ENCODE measurements at regions not wholly inside any gene's neighbourhood (a gene's known extent, or its start where the extent isn't known, plus 50 kb on each side); places are given as distances from the start of the nearest gene placed in this dataset.

DNA sequence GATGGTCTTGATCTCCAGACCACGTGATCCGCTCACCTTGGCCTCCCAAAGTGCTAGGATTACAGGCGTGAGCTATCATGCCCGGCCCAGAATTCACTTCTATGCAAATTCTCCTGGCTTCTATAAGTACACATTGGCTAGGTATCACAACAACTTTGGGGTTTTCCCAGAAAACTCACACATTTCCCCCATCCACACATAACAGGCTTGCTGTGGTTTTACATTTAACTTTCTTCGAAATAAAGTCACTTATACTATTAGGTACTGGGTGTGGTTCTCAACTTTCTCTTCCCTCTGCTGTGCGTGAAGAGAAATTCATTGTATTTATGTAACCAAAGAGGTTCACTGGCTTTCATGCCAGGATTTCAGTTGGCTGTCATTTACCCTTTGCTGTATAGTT, 439.4 kb upstream of the CWC22 start:
- DNase-seq = no peak
- H3K9me3 ChIP-seq (ENCODE audit: control insufficient read depth, low read depth, low read length) = no peaks in the 10 kb centered on the region
- no peaks in the 10 kb centered on the region for H3K4me1 ChIP-seq (ENCODE audit: control insufficient read depth, insufficient read depth, low read length)
- no peak overlapping the region for H3K4me3 ChIP-seq (ENCODE audit: low read length)
- no peaks in the 10 kb centered on the region for H3K27me3 ChIP-seq (ENCODE audit: control insufficient read depth, insufficient read depth, low read length)
- 100% methylated on average over 2 of the region's 6 CpGs for WGBS (ENCODE audit: insufficient coverage, low lambda C conversion rate)
- no peak overlapping the region for H3K27ac ChIP-seq (ENCODE audit: low read length)
- no peaks in the 10 kb centered on the region for H3K36me3 ChIP-seq (ENCODE audit: control insufficient read depth, insufficient read depth, low read length)

DNA sequence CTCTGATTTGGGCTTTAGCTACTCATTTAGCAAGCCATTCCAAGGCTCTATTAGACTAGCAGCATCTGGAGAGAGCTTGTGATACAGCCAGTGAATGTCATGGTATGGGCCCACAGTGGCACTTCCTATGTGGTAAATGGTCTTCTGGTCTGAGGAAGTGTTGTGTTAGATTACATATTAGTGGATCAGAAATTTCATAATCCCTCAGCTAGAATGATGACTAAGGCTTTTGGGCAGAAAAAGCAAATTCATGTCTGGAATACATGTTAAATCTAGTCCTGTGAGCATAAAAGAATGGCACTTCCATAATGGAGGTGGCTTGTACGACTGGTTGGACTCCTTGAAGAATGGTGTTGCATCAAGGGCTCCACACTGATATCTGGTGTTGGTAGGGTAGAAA, 436.8 kb upstream of the CWC22 start:
- no peak for DNase-seq
- H3K36me3 ChIP-seq (ENCODE audit: control insufficient read depth, insufficient read depth, low read length) = no peaks in the 10 kb centered on the region
- H3K4me3 ChIP-seq (ENCODE audit: low read length) = no peak overlapping the region
- H3K4me1 ChIP-seq (ENCODE audit: control insufficient read depth, insufficient read depth, low read length) = no peaks in the 10 kb centered on the region
- no CpG with 5 or more reads among the region's 1 CpG for WGBS (ENCODE audit: insufficient coverage, low lambda C conversion rate)
- H3K27ac ChIP-seq (ENCODE audit: low read length) = no peak overlapping the region
- H3K9me3 ChIP-seq (ENCODE audit: control insufficient read depth, low read depth, low read length) = no peaks in the 10 kb centered on the region
- H3K27me3 ChIP-seq (ENCODE audit: control insufficient read depth, insufficient read depth, low read length) = no peaks in the 10 kb centered on the region

DNA sequence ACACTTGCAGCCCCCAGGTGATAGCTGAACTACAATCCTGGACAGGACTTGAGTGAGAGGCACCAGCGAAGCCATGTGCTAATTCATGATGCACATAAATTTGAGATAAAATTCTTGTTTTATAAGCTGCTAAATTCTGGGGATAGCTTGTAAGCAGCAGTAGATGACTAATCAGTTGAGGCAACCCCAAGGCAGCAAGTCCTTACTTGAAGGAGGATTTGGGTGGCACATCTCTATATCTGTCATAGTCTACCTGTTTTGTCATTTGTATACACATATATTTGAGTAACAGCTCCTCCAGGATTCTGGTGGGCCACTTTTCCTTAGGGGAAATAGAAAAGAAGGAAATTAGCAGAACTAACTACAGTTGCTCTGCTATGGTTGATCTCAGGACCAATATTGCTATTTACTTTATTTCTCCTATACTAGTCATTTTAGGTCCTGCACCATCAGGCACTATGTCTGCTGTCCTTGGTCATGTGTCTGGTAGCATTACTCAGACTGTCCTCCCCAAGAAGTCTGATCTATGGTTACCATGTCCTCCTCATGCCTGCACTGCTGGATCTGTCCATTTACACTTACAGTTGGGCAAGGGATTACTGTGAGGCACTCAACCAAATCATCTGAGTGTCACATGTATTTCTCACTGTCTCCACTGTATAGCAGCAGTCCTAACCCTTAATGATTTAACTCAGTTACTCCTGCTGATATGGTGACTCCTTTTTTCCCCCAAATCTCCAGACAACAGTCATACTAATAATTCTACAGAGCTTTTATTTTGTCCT, 436.0 kb upstream of the CWC22 start:
- DNase-seq = no peak
- Histone ChIP-seq H3K27me3 (ENCODE audit: control insufficient read depth, insufficient read depth, low read length) (no peaks in the 10 kb centered on the region), H3K4me3 (ENCODE audit: low read length) (no peak overlapping the region), H3K27ac (ENCODE audit: low read length) (no peak overlapping the region), H3K9me3 (ENCODE audit: control insufficient read depth, low read depth, low read length) (no peaks in the 10 kb centered on the region), H3K4me1 (ENCODE audit: control insufficient read depth, insufficient read depth, low read length) (no peaks in the 10 kb centered on the region), H3K36me3 (ENCODE audit: control insufficient read depth, insufficient read depth, low read length) (no peaks in the 10 kb centered on the region)
- WGBS (ENCODE audit: insufficient coverage, low lambda C conversion rate) = no CpG with 5 or more reads among the region's 1 CpG

DNA sequence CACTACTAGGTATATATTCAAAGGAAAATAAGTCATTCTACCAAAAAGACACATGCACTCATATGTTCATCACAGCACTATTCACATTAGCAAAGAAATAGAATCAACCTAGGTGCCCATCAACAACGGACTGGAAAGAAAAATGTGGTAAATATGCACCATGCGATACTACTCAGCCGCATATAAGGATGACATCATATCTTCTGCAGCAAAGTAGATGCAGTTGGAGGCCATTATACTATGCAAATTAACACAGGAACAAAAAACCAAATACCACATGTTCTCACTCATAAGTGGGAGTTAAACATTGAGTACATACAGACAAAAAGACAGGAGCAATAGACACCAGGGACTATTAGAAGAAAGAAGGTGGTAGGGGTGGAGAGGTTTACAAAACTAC, 412.1 kb upstream of the CWC22 start:
- no peaks in the 10 kb centered on the region for H3K9me3 ChIP-seq (ENCODE audit: control insufficient read depth, low read depth, low read length)
- no peaks in the 10 kb centered on the region for H3K27me3 ChIP-seq (ENCODE audit: control insufficient read depth, insufficient read depth, low read length)
- no peak overlapping the region for H3K4me3 ChIP-seq (ENCODE audit: low read length)
- no CpG with 5 or more reads among the region's 3 CpGs for WGBS (ENCODE audit: insufficient coverage, low lambda C conversion rate)
- H3K27ac ChIP-seq (ENCODE audit: low read length) = no peak overlapping the region
- no peaks in the 10 kb centered on the region for H3K4me1 ChIP-seq (ENCODE audit: control insufficient read depth, insufficient read depth, low read length)
- no peaks in the 10 kb centered on the region for H3K36me3 ChIP-seq (ENCODE audit: control insufficient read depth, insufficient read depth, low read length)
- DNase-seq = no peak

DNA sequence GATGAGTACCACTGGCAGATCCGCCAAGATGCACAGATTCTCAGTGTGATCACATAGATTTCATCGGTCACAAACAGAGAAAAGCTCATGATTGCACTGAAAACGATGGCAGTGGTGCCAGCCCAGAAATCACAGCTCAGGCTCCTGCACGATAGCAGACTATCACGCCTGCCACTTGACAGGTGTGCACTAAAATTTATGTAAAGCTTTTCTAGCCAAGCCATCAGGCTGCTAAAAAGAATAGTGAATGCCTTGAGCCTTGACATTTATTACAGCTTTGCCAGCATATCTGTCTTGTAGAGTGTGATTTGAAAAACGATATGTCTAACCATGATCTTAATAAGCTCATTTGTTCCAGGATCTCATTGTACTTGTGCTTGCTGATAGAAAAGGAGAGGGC, 409.5 kb upstream of the CWC22 start:
- Histone ChIP-seq H3K4me1 (ENCODE audit: control insufficient read depth, insufficient read depth, low read length) (no peaks in the 10 kb centered on the region), H3K36me3 (ENCODE audit: control insufficient read depth, insufficient read depth, low read length) (no peaks in the 10 kb centered on the region), H3K9me3 (ENCODE audit: control insufficient read depth, low read depth, low read length) (no peaks in the 10 kb centered on the region), H3K27me3 (ENCODE audit: control insufficient read depth, insufficient read depth, low read length) (no peaks in the 10 kb centered on the region), H3K27ac (ENCODE audit: low read length) (no peak overlapping the region), H3K4me3 (ENCODE audit: low read length) (no peak overlapping the region)
- no peak for DNase-seq
- WGBS (ENCODE audit: insufficient coverage, low lambda C conversion rate) = no CpG with 5 or more reads among the region's 6 CpGs

DNA sequence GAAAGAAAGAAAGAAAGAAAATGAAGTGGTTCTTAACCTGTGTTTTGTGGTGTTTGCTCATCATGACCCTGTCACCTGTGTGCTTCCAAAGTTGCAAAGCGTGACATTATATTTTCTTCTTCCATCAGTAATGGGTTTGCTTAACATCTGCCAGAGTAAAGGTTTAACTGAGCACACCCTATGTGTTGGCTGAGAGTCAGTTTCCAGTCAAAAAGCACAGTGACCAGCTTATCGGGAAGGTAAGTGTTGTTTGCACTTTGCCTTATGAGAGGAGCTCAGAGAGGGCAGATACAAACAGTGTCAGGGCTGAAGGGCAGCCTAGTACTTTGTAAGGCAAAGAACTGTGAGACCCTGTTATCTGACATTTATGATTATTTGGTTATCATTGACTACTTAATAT, 406.2 kb upstream of the CWC22 start:
- peak; percentile 25 to 61 for DNase-seq
- no CpG with 5 or more reads among the region's 2 CpGs for WGBS (ENCODE audit: insufficient coverage, low lambda C conversion rate)
- Histone ChIP-seq H3K27ac (ENCODE audit: low read length) (no peak overlapping the region), H3K9me3 (ENCODE audit: control insufficient read depth, low read depth, low read length) (no peaks in the 10 kb centered on the region), H3K27me3 (ENCODE audit: control insufficient read depth, insufficient read depth, low read length) (no peaks in the 10 kb centered on the region), H3K4me1 (ENCODE audit: control insufficient read depth, insufficient read depth, low read length) (no peaks in the 10 kb centered on the region), H3K4me3 (ENCODE audit: low read length) (no peak overlapping the region), H3K36me3 (ENCODE audit: control insufficient read depth, insufficient read depth, low read length) (no peaks in the 10 kb centered on the region)

DNA sequence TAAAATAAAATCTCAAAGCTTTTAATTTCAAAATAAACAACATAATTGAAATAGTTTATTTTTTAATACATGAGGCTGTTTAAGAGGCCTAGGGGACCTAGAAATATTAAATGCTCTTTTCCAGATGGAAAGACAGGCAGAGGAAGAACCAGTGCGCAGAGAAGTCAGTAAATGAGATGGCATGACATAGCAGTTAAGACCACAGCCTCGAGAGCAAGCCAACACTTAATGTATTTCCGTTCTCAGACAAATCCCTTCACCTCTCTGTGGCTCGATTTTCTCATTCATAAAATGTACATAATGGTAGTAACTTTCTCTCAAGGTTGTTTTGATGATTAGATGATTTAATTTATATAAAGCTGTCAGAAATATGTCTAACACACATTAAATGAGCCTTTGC, 405.1 kb upstream of the CWC22 start:
- Histone ChIP-seq H3K27ac (ENCODE audit: low read length) (no peak overlapping the region), H3K36me3 (ENCODE audit: control insufficient read depth, insufficient read depth, low read length) (no peaks in the 10 kb centered on the region), H3K4me1 (ENCODE audit: control insufficient read depth, insufficient read depth, low read length) (no peaks in the 10 kb centered on the region), H3K27me3 (ENCODE audit: control insufficient read depth, insufficient read depth, low read length) (no peaks in the 10 kb centered on the region), H3K9me3 (ENCODE audit: control insufficient read depth, low read depth, low read length) (no peaks in the 10 kb centered on the region), H3K4me3 (ENCODE audit: low read length) (no peak overlapping the region)
- no peak for DNase-seq
- WGBS (ENCODE audit: insufficient coverage, low lambda C conversion rate) = no CpG with 5 or more reads among the region's 4 CpGs

DNA sequence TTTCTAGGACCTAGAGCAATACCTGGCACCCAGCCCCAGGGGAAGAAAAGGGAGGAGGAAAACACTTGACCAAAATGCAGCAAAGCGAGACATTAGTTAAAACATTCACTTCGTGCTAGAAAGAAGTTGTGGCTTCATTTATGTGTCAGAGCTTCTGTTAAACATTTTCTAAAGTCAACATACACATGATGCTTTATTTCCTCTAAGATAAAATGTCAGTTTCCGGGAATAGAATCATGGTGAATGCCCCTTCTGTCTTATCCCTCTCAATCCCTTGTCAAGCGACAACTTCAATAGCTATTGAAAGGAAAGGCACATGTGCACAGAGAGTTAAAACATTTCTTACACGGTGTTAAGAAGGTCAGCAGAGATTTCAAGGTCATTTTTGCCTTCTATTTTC, 404.6 kb upstream of the CWC22 start:
- peak in 1 of 2 donors; percentile 51 for DNase-seq
- no peaks in the 10 kb centered on the region for H3K27me3 ChIP-seq (ENCODE audit: control insufficient read depth, insufficient read depth, low read length)
- no peak overlapping the region for H3K4me3 ChIP-seq (ENCODE audit: low read length)
- H3K9me3 ChIP-seq (ENCODE audit: control insufficient read depth, low read depth, low read length) = no peaks in the 10 kb centered on the region
- no peaks in the 10 kb centered on the region for H3K4me1 ChIP-seq (ENCODE audit: control insufficient read depth, insufficient read depth, low read length)
- no peak overlapping the region for H3K27ac ChIP-seq (ENCODE audit: low read length)
- no peaks in the 10 kb centered on the region for H3K36me3 ChIP-seq (ENCODE audit: control insufficient read depth, insufficient read depth, low read length)
- 20% methylated on average over 2 of the region's 5 CpGs for WGBS (ENCODE audit: insufficient coverage, low lambda C conversion rate)

DNA sequence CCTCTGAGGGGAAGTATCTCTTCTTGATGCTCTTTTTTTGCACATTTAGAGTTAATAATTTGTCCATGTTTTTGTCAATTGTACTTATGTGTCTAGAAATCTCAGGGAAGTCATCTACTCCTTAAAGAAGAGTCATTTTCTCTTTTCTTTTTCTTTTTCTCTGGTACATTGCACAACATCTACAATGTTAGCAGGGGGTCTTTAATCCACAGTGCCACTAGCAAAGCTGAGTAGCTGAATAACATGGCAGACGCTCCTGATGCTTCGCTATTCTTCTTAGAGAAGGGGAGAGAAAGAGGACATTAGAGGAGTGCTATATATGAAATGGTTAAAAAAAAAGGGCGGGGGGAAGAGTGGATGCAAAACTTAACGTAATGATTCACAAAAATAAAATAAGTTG, 399.6 kb upstream of the CWC22 start:
- no peak overlapping the region for H3K4me3 ChIP-seq (ENCODE audit: low read length)
- H3K27ac ChIP-seq (ENCODE audit: low read length) = no peak overlapping the region
- H3K27me3 ChIP-seq (ENCODE audit: control insufficient read depth, insufficient read depth, low read length) = no peaks in the 10 kb centered on the region
- 100% methylated on average over 1 of the region's 4 CpGs for WGBS (ENCODE audit: insufficient coverage, low lambda C conversion rate)
- H3K9me3 ChIP-seq (ENCODE audit: control insufficient read depth, low read depth, low read length) = no peaks in the 10 kb centered on the region
- H3K4me1 ChIP-seq (ENCODE audit: control insufficient read depth, insufficient read depth, low read length) = no peaks in the 10 kb centered on the region
- DNase-seq = no peak
- H3K36me3 ChIP-seq (ENCODE audit: control insufficient read depth, insufficient read depth, low read length) = no peaks in the 10 kb centered on the region

DNA sequence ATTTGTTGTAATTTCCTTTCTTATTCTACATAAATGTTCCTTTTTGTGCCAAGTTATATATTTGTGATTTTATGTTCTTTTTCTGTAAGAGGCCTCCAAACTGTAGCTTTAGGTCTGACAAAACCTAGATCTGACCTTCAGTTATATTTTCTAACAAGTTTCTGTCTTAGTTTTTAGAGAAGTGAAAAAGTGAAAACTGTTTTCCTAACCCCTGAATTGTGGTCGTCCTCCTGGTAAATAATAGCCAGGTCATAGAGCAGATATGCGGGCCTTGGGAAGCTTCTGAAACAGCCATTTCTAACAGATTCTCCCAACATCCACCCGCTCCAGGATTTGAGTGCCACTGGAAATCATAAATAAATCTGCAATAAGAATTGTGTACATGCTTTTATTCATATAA, 398.4 kb upstream of the CWC22 start:
- Histone ChIP-seq H3K4me1 (ENCODE audit: control insufficient read depth, insufficient read depth, low read length) (no peaks in the 10 kb centered on the region), H3K4me3 (ENCODE audit: low read length) (no peak overlapping the region), H3K27me3 (ENCODE audit: control insufficient read depth, insufficient read depth, low read length) (no peaks in the 10 kb centered on the region), H3K36me3 (ENCODE audit: control insufficient read depth, insufficient read depth, low read length) (no peaks in the 10 kb centered on the region), H3K27ac (ENCODE audit: low read length) (no peak overlapping the region), H3K9me3 (ENCODE audit: control insufficient read depth, low read depth, low read length) (no peaks in the 10 kb centered on the region)
- WGBS (ENCODE audit: insufficient coverage, low lambda C conversion rate) = no CpG with 5 or more reads among the region's 3 CpGs
- no peak for DNase-seq

DNA sequence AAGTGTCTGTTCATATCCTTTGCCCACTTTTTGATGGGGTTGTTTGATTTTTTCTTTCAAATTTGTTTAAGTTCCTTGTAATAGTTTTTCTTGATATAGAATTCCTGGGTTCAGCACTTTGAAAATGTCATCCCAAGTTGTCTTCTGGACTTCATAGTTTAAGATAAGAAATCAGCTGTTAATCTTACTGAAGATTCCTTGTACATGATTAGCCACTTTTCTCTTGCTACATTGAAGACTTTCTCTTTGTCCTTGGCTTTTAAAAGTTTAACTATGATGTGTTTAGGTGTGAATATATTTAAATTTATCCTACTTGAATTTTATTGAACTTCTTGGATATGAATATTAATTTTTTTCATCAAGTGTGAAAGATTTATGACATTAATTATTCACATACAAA, 387.2 kb upstream of the CWC22 start:
- no peak for DNase-seq
- Histone ChIP-seq H3K4me1 (ENCODE audit: control insufficient read depth, insufficient read depth, low read length) (no peaks in the 10 kb centered on the region), H3K27me3 (ENCODE audit: control insufficient read depth, insufficient read depth, low read length) (no peaks in the 10 kb centered on the region), H3K9me3 (ENCODE audit: control insufficient read depth, low read depth, low read length) (no peaks in the 10 kb centered on the region), H3K36me3 (ENCODE audit: control insufficient read depth, insufficient read depth, low read length) (no peaks in the 10 kb centered on the region), H3K4me3 (ENCODE audit: low read length) (no peak overlapping the region), H3K27ac (ENCODE audit: low read length) (no peak overlapping the region)

All from large intestine (tissue), 3 donors.